IMR-90 (cell line): ENCODE measurements at regions not wholly inside any gene's neighbourhood (a gene's known extent, or its start where the extent isn't known, plus 50 kb on each side); places are given as distances from the start of the nearest gene placed in this dataset.

ENCODE experiments used
- ATAC-seq: fragments of 200-7000 bp; cut with Tn5 transposase; 2 replicates; pipeline ENCODE4 v1.9.1; 2020; ENCODE audit warnings: low read depth, mild to moderate bottlenecking, moderate library complexity
- BruUV-seq: library from RNA; stranded (reverse); fragments of 400-500 nt; replicated peaks from 2 replicates; lab custom pipeline; 2021; lab: Mats Ljungman, UMichigan
- CTCF ChIA-PET: fragments of 300-600 bp; formaldehyde crosslinking; extraction: SDS; loops from one replicate; lab custom pipeline; 2021; ENCODE audit warnings: antibody characterized with exemption; lab: Yijun Ruan, JAX
- POLR2A ChIA-PET: fragments of 300-600 bp; sonication (Branson Sonifier 250); formaldehyde crosslinking; loops from one replicate; lab custom pipeline; 2022; ENCODE audit warnings: antibody characterized with exemption; ENCODE audit not compliant: unreplicated experiment; lab: Charles Lee
- DNase-seq: peaks from one replicate; pipeline ENCODE4 v3.0.0; 2013
- H2AFZ ChIP-seq: replicated peaks from 2 replicates; pipeline ENCODE3; 2013; ENCODE audit warnings: low read length, mild to moderate bottlenecking; ENCODE audit not compliant: poor library complexity
- H2AK5ac ChIP-seq: 2 replicates; pipeline ENCODE4 v1.6.1; 2013; ENCODE audit warnings: low read depth, low read length, inconsistent platforms
- H2AK9ac ChIP-seq: replicated peaks from 2 replicates; pipeline ENCODE3; 2013; ENCODE audit warnings: mild to moderate bottlenecking, low read depth, low read length, moderate library complexity; ENCODE audit not compliant: poor library complexity
- H2BK120ac ChIP-seq: 2 replicates; pipeline ENCODE4 v1.6.1; 2013; ENCODE audit warnings: low read depth, low read length, inconsistent platforms
- H2BK15ac ChIP-seq: 3 replicates; pipeline ENCODE4 v1.6.1; 2013; ENCODE audit warnings: low read depth, low read length, inconsistent platforms
- H2BK20ac ChIP-seq: 2 replicates; pipeline ENCODE4 v1.6.1; 2013; ENCODE audit warnings: low read depth, mild to moderate bottlenecking, inconsistent platforms, low read length, moderate library complexity
- H2BK5ac ChIP-seq: 2 replicates; pipeline ENCODE4 v1.6.1; 2013; ENCODE audit warnings: mild to moderate bottlenecking, low read depth, low read length, inconsistent platforms; ENCODE audit not compliant: poor library complexity, severe bottlenecking
- H3K14ac ChIP-seq: replicated peaks from 2 replicates; pipeline ENCODE4 v1.6.1; 2013; ENCODE audit warnings: low read depth, low read length, inconsistent platforms
- H3K18ac ChIP-seq: 2 replicates; pipeline ENCODE4 v1.6.1; 2013; ENCODE audit warnings: low read depth, low read length, control low read depth
- H3K23ac ChIP-seq: 2 replicates; pipeline ENCODE4 v1.6.1; 2013; ENCODE audit warnings: low read depth, low read length, inconsistent platforms
- H3K27ac ChIP-seq: 2 replicates; pipeline ENCODE4 v1.5.1; 2013; ENCODE audit warnings: mild to moderate bottlenecking, control low read depth, low read length; ENCODE audit not compliant: insufficient read depth
- H3K27me3 ChIP-seq: 2 replicates; pipeline ENCODE4 v1.6.1; 2013; ENCODE audit warnings: low read length; ENCODE audit not compliant: control insufficient read depth, insufficient read depth
- H3K36me3 ChIP-seq: 2 replicates; pipeline ENCODE4 v1.6.1; 2013; ENCODE audit warnings: low read length, mixed read lengths; ENCODE audit not compliant: control insufficient read depth, insufficient read depth
- H3K4ac ChIP-seq: 2 replicates; pipeline ENCODE4 v1.6.1; 2013; ENCODE audit warnings: low read depth, low read length, inconsistent platforms
- H3K4me1 ChIP-seq: 2 replicates; pipeline ENCODE4 v1.6.1; 2013; ENCODE audit warnings: low read length, mixed read lengths; ENCODE audit not compliant: control insufficient read depth, insufficient read depth
- H3K4me2 ChIP-seq: 2 replicates; pipeline ENCODE4 v1.6.1; 2013; ENCODE audit warnings: low read depth, mild to moderate bottlenecking, control low read depth, low read length, moderate library complexity
- H3K4me3 ChIP-seq: 2 replicates; pipeline ENCODE4 v1.5.1; 2013; ENCODE audit warnings: low read depth, mild to moderate bottlenecking, control low read depth, low read length, moderate library complexity; ENCODE audit not compliant: insufficient read depth
- H3K56ac ChIP-seq: 2 replicates; pipeline ENCODE4 v1.6.1; 2013; ENCODE audit warnings: low read length, inconsistent platforms; ENCODE audit not compliant: insufficient read depth; ENCODE audit errors: extremely low read depth
- H3K79me1 ChIP-seq, 2 experiments: 2 replicates each; pipeline ENCODE4 v1.6.1; 2013; ENCODE audit warnings: low read length in 2 of 2, inconsistent platforms in 1 of 2, low read depth in 1 of 2
- H3K9ac ChIP-seq: 2 replicates; pipeline ENCODE4 v1.6.1; 2013; ENCODE audit warnings: low read depth, low read length, control low read depth
- H3K9me1 ChIP-seq: 2 replicates; pipeline ENCODE4 v1.6.1; 2013; ENCODE audit warnings: low read length, inconsistent platforms; ENCODE audit not compliant: insufficient read depth
- H3K9me3 ChIP-seq: 2 replicates; pipeline ENCODE4 v1.6.1; 2013; ENCODE audit warnings: low read length; ENCODE audit not compliant: control insufficient read depth, insufficient read depth
- H4K20me1 ChIP-seq: 2 replicates; pipeline ENCODE4 v1.6.1; 2013; ENCODE audit warnings: low read length, inconsistent platforms; ENCODE audit not compliant: insufficient read depth
- H4K5ac ChIP-seq: 2 replicates; pipeline ENCODE4 v1.6.1; 2013; ENCODE audit warnings: mild to moderate bottlenecking, low read depth, low read length, control low read depth
- H4K8ac ChIP-seq, 2 experiments: 2 replicates each; pipeline ENCODE4 v1.6.1; 2013; ENCODE audit warnings: low read depth in 2 of 2, low read length in 2 of 2, control low read depth in 1 of 2, inconsistent platforms in 1 of 2
- H4K91ac ChIP-seq: 2 replicates; pipeline ENCODE4 v1.6.1; 2013; ENCODE audit warnings: low read depth, low read length, inconsistent platforms; ENCODE audit not compliant: insufficient read depth
- BHLHE40 ChIP-seq: fragments of 150-350 bp; IDR thresholded peaks from 2 replicates; pipeline ENCODE4 v1.6.1; 2016; ENCODE audit warnings: mild to moderate bottlenecking, low read depth, low read length
- CEBPB ChIP-seq: IDR thresholded peaks from 2 replicates; pipeline ENCODE4 v1.6.1; 2012; ENCODE audit warnings: low read depth, low read length, improper control_type of control experiment
- CHD1 ChIP-seq: IDR thresholded peaks from 2 replicates; pipeline ENCODE4 v1.6.1; 2012; ENCODE audit warnings: low read depth, low read length, improper control_type of control experiment
- FOS ChIP-seq: fragments of 150-350 bp; IDR thresholded peaks from 2 replicates; pipeline ENCODE4 v1.6.1; 2016; ENCODE audit warnings: low read depth, low read length
- MAFK ChIP-seq: IDR thresholded peaks from 2 replicates; pipeline ENCODE4 v1.6.1; 2012; ENCODE audit warnings: low read depth, low read length, improper control_type of control experiment
- MAZ ChIP-seq: IDR thresholded peaks from 2 replicates; pipeline ENCODE4 v1.6.1; 2012; ENCODE audit warnings: low read depth, mild to moderate bottlenecking, low read length, improper control_type of control experiment, moderate library complexity, borderline replicate concordance
- MXI1 ChIP-seq: IDR thresholded peaks from 2 replicates; pipeline ENCODE4 v1.6.1; 2012; ENCODE audit warnings: low read depth, mild to moderate bottlenecking, low read length, moderate library complexity, borderline replicate concordance
- NFE2L2 ChIP-seq: fragments of 150-350 bp; IDR thresholded peaks from 2 replicates; pipeline ENCODE4 v1.6.1; 2016; ENCODE audit warnings: low read depth, mild to moderate bottlenecking, low read length
- POLR2A ChIP-seq: IDR thresholded peaks from 2 replicates; pipeline ENCODE4 v1.6.1; 2012; ENCODE audit warnings: mild to moderate bottlenecking, low read depth, low read length
- RAD21 ChIP-seq: IDR thresholded peaks from 2 replicates; pipeline ENCODE4 v1.6.1; 2012; ENCODE audit warnings: low read length, improper control_type of control experiment
- RCOR1 ChIP-seq: IDR thresholded peaks from 2 replicates; pipeline ENCODE4 v1.6.1; 2012; ENCODE audit warnings: mild to moderate bottlenecking, low read length, improper control_type of control experiment; ENCODE audit not compliant: insufficient replicate concordance
- RFX5 ChIP-seq: IDR thresholded peaks from 2 replicates; pipeline ENCODE4 v1.8.0; 2012; ENCODE audit warnings: low read depth, mild to moderate bottlenecking, low read length, moderate library complexity
- SMC3 ChIP-seq: fragments of 150-350 bp; IDR thresholded peaks from 2 replicates; pipeline ENCODE4 v1.6.1; 2016; ENCODE audit warnings: low read depth, mild to moderate bottlenecking, antibody characterized with exemption, low read length, moderate library complexity
- WGBS, 2 experiments: methylation state at CpG; one replicate each; pipeline versions ENCODE4 v1.1.5 to v1.1.7; 2013; ENCODE audit warnings: missing lambda C conversion rate in 2 of 2; ENCODE audit not compliant: insufficient read length in 1 of 2; ENCODE audit errors: extremely low coverage in 2 of 2; 5-methylcytosine and 5-hydroxymethylcytosine counted together
- dilution Hi-C: fragments of 300-500 bp; cut with HindIII; formaldehyde crosslinking; loops from one replicate; pipeline ENCODE4 v1.14.3; 2018; ENCODE audit warnings: low sequenced_read_pairs; ENCODE audit not compliant: unreplicated experiment
- in situ Hi-C: fragments of 300-500 bp; cut with MboI; formaldehyde crosslinking; loops from 3 replicates; pipeline ENCODE4 v1.14.3; 2019; ENCODE audit warnings: low sequenced_read_pairs, inconsistent platforms, mixed read lengths
- intact Hi-C: fragments of 100-400 bp; cut with micrococcal nuclease; formaldehyde crosslinking; loops from 2 replicates; pipeline ENCODE4 v1.10.0; 2022
- TF ChIP-seq, protein P1 (sequence below): fragments of 150-350 bp; IDR thresholded peaks from 2 replicates; pipeline ENCODE4 v1.6.1; 2017; ENCODE audit warnings: mild to moderate bottlenecking, antibody characterized with exemption, low read length, low read depth
- TF ChIP-seq, protein P2 (sequence below): fragments of 150-350 bp; IDR thresholded peaks from 2 replicates; pipeline ENCODE4 v1.6.1; 2016; ENCODE audit warnings: low read depth, mild to moderate bottlenecking, low read length, moderate library complexity, borderline replicate concordance
- TF ChIP-seq, protein P3 (sequence below): conservative IDR thresholded peaks from 2 replicates; pipeline ENCODE4 v1.5.1; 2012; ENCODE audit warnings: mild to moderate bottlenecking, low read depth, low read length, improper control_type of control experiment

DNA sequence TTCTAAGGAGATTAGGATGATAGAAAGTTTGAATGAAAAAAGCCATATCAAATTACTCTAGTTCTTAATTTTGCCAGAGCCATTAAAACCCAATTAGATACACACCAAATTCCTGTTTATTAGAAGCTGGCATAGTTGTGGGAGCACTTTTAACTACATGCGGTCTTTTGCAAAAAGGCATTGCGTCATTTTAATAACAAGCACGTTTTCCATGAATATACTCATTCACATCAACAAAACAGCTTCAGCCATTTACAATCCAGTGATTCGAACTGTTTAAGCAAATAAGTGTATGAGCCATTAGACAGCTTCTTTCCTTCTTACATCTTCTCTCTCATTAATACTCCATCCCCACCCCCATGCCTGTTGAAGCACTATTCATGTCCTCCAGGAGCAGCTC is 109.5 kb upstream of the EOLA2 start:
- no peak overlapping the region for H2AK5ac ChIP-seq
- ChIA-PET POLR2A (no interaction called here), CTCF (no interaction called here)
- 0 out of 2 replicates have a peak, but pooled peaks cover 3% of the 10 kb centered on the region for H3K9me1 ChIP-seq
- no peaks in the 10 kb centered on the region for H3K36me3 ChIP-seq
- H3K4ac ChIP-seq = no peak overlapping the region
- TF ChIP-seq, protein P1, sequence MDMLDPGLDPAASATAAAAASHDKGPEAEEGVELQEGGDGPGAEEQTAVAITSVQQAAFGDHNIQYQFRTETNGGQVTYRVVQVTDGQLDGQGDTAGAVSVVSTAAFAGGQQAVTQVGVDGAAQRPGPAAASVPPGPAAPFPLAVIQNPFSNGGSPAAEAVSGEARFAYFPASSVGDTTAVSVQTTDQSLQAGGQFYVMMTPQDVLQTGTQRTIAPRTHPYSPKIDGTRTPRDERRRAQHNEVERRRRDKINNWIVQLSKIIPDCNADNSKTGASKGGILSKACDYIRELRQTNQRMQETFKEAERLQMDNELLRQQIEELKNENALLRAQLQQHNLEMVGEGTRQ = no peak
- no peak for TF ChIP-seq RAD21
- TF ChIP-seq NFE2L2 = no peak
- TF ChIP-seq POLR2A = no peak
- peak; percentile 30; the same call in 1 of the 2 replicates for TF ChIP-seq BHLHE40
- no peak for TF ChIP-seq CHD1
- peak; percentile 61; the same call in 1 of the 2 replicates for TF ChIP-seq CEBPB
- TF ChIP-seq MAZ = no peak
- TF ChIP-seq RCOR1 = no peak
- no peak for TF ChIP-seq RFX5
- TF ChIP-seq, protein P2, sequence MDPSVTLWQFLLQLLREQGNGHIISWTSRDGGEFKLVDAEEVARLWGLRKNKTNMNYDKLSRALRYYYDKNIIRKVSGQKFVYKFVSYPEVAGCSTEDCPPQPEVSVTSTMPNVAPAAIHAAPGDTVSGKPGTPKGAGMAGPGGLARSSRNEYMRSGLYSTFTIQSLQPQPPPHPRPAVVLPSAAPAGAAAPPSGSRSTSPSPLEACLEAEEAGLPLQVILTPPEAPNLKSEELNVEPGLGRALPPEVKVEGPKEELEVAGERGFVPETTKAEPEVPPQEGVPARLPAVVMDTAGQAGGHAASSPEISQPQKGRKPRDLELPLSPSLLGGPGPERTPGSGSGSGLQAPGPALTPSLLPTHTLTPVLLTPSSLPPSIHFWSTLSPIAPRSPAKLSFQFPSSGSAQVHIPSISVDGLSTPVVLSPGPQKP = no peak
- TF ChIP-seq MXI1 = no peak
- no peak for TF ChIP-seq FOS
- TF ChIP-seq MAFK = no peak
- TF ChIP-seq, protein P3, sequence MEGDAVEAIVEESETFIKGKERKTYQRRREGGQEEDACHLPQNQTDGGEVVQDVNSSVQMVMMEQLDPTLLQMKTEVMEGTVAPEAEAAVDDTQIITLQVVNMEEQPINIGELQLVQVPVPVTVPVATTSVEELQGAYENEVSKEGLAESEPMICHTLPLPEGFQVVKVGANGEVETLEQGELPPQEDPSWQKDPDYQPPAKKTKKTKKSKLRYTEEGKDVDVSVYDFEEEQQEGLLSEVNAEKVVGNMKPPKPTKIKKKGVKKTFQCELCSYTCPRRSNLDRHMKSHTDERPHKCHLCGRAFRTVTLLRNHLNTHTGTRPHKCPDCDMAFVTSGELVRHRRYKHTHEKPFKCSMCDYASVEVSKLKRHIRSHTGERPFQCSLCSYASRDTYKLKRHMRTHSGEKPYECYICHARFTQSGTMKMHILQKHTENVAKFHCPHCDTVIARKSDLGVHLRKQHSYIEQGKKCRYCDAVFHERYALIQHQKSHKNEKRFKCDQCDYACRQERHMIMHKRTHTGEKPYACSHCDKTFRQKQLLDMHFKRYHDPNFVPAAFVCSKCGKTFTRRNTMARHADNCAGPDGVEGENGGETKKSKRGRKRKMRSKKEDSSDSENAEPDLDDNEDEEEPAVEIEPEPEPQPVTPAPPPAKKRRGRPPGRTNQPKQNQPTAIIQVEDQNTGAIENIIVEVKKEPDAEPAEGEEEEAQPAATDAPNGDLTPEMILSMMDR = no peak
- no peak for TF ChIP-seq SMC3
- in situ Hi-C loops = no loop called here
- no peak overlapping the region for H4K5ac ChIP-seq
- WGBS, 2 experiments = 40% methylated on average over 1 of the region's 4 CpGs; no CpG with 5 or more reads in 1 of the 2 experiments
- no peaks in the 10 kb centered on the region for H4K20me1 ChIP-seq
- no peak overlapping the region for H2BK20ac ChIP-seq
- H3K4me1 ChIP-seq = peaks cover 8% of the 10 kb centered on the region
- H3K27me3 ChIP-seq = no peaks in the 10 kb centered on the region
- ATAC-seq (peak; percentile 12; the same call in 1 of the 2 replicates), DNase-seq (no peak)
- dilution Hi-C loops = no loop called here
- no peak overlapping the region for H3K4me3 ChIP-seq
- no peak overlapping the region for H2BK15ac ChIP-seq
- H3K27ac ChIP-seq = no peak overlapping the region
- no peak overlapping the region for H3K4me2 ChIP-seq
- H3K9ac ChIP-seq = no peak overlapping the region
- H2BK120ac ChIP-seq = no peak overlapping the region
- H3K79me1 ChIP-seq = no peaks in the 10 kb centered on the region
- H4K8ac ChIP-seq = no peak overlapping the region
- intact Hi-C loops = no loop called here
- no peak overlapping the region for H2AFZ ChIP-seq
- no peak overlapping the region for H3K56ac ChIP-seq
- no peak overlapping the region for H2BK5ac ChIP-seq
- no peak overlapping the region for H3K23ac ChIP-seq
- no TSS peak for BruUV-seq
- H2AK9ac ChIP-seq = no peak overlapping the region
- H4K91ac ChIP-seq = no peak overlapping the region
- H3K18ac ChIP-seq = no peak overlapping the region
- no peak overlapping the region for H3K14ac ChIP-seq
- H3K9me3 ChIP-seq = no peaks in the 10 kb centered on the region
